Suprapubic skin (tissue), 4 donors: ENCODE measurements at regions not wholly inside any gene's neighbourhood (a gene's known extent, or its start where the extent isn't known, plus 50 kb on each side); places are given as distances from the start of the nearest gene placed in this dataset.

Source experiments
- DNase-seq, 2 donors: peaks; one replicate each; pipeline ENCODE4 v3.0.0-alpha.2; 2019; ENCODE audit warnings: low spot score in 2 of 2
- H3K27ac ChIP-seq: fragments of 200-600 bp; sonication (generic); one replicate; pipeline ENCODE4 v1.5.1; 2019
- H3K27me3 ChIP-seq: fragments of 200-600 bp; sonication (generic); one replicate; pipeline ENCODE4 v1.5.1; 2019
- H3K36me3 ChIP-seq: fragments of 200-600 bp; sonication (generic); one replicate; pipeline ENCODE4 v1.5.1; 2019
- H3K4me1 ChIP-seq: fragments of 200-600 bp; sonication (generic); one replicate; pipeline ENCODE4 v1.5.1; 2019
- H3K4me3 ChIP-seq: fragments of 200-600 bp; sonication (generic); one replicate; pipeline ENCODE4 v1.5.1; 2019; ENCODE audit warnings: mild to moderate bottlenecking
- H3K9me3 ChIP-seq: fragments of 200-600 bp; sonication (generic); one replicate; pipeline ENCODE4 v1.5.1; 2019
- EP300 ChIP-seq: sonication (generic); formaldehyde crosslinking; IDR thresholded peaks from one replicate; pipeline ENCODE4 v1.6.1; 2017; ENCODE audit warnings: antibody characterized with exemption
- POLR2A ChIP-seq, 2 donors: fragments of 450-650 bp; IDR thresholded peaks; one replicate each; pipeline ENCODE4 v1.6.1; 2017; ENCODE audit warnings: antibody characterized with exemption in 2 of 2, mild to moderate bottlenecking in 2 of 2, moderate library complexity in 2 of 2
- POLR2AphosphoS5 ChIP-seq, 3 donors: sonication (generic); formaldehyde crosslinking; IDR thresholded peaks; one replicate each; pipeline ENCODE4 v1.6.1; 2017; ENCODE audit warnings: antibody characterized with exemption in 3 of 3
- WGBS: methylation state at CpG from one replicate; pipeline ENCODE4 v1.1.5; 2018; 5-methylcytosine and 5-hydroxymethylcytosine counted together
- TF ChIP-seq, protein P1 (sequence below), 2 donors: fragments of 200-600 bp in 1 of 2; fragments of 450-650 bp in 1 of 2; sonication (generic) in 1 of 2; IDR thresholded peaks; one replicate each; pipeline ENCODE4 v1.5.1; 2016 to 2019; ENCODE audit warnings: antibody characterized with exemption in 2 of 2, mild to moderate bottlenecking in 1 of 2, moderate library complexity in 1 of 2

DNA sequence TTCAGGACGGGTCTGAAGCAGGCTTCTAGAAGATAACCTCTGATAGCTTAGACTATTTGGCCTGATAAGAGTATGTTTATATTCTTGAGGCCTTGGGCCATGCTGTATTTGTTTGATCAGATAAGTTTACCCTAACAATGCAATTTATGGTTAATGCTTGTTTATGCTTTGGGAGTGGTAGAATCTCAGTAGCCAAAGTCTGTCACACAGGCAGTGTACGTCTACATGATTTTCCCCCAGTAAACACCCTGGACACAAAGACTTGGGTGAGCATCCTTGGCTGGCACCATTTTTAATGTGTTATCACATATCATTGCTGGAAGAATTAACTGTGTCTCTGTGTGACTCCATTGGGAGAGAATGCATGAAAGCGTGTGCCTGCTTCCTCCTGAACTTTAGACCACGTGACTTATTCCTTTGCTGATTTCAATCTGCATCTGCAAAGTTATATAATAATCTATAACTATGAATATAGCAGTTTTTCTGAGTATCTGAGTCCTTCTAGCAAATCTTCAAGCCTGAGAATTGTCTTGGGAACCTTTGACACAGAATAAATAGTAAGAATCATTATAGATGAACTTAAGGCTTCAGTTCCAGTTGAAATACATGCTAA lies 172.4 kb downstream of the CASP12 start:
- no peak for DNase-seq
- Histone ChIP-seq H3K9me3 (no peaks in the 10 kb centered on the region), H3K4me1 (no peaks in the 10 kb centered on the region), H3K36me3 (no peaks in the 10 kb centered on the region), H3K4me3 (no peak overlapping the region), H3K27me3 (no peaks in the 10 kb centered on the region), H3K27ac (no peak overlapping the region)
- TF ChIP-seq POLR2AphosphoS5 (IDR thresholded peaks at IDR 0.05): no peak
- 57% methylated on average over 4 of the region's 4 CpGs for WGBS

DNA sequence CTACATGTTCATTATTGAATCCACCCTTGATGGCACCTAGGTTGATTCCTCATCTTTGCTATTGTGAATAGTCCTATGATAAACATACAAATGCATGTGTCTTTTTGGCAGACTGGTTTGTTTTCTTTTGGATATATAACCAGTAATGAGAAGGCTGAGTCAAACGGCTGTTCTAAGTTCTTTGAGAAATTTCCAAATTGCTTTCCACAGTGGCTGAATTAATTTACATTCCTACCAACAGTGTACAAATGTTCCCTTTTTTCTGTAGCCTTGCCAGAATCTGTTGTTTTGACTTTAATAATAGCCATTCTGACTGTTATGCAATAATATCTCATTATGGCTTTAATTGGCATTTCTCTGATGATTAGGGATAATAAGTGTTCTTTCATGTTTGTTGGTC lies 184.9 kb downstream of the CASP12 start:
- DNase-seq: no peak
- H3K36me3 ChIP-seq: no peaks in the 10 kb centered on the region
- no peak overlapping the region for H3K27ac ChIP-seq
- H3K4me3 ChIP-seq: no peak overlapping the region
- 19% methylated on average over 1 of the region's 1 CpG for WGBS
- H3K4me1 ChIP-seq: no peaks in the 10 kb centered on the region
- H3K27me3 ChIP-seq: no peaks in the 10 kb centered on the region
- H3K9me3 ChIP-seq: no peaks in the 10 kb centered on the region
- TF ChIP-seq, protein P1, sequence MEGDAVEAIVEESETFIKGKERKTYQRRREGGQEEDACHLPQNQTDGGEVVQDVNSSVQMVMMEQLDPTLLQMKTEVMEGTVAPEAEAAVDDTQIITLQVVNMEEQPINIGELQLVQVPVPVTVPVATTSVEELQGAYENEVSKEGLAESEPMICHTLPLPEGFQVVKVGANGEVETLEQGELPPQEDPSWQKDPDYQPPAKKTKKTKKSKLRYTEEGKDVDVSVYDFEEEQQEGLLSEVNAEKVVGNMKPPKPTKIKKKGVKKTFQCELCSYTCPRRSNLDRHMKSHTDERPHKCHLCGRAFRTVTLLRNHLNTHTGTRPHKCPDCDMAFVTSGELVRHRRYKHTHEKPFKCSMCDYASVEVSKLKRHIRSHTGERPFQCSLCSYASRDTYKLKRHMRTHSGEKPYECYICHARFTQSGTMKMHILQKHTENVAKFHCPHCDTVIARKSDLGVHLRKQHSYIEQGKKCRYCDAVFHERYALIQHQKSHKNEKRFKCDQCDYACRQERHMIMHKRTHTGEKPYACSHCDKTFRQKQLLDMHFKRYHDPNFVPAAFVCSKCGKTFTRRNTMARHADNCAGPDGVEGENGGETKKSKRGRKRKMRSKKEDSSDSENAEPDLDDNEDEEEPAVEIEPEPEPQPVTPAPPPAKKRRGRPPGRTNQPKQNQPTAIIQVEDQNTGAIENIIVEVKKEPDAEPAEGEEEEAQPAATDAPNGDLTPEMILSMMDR (IDR thresholded peaks at IDR 0.05): no peak
- TF ChIP-seq EP300: no peak

- no peaks in the 10 kb centered on the region for H3K9me3 ChIP-seq
- no peaks in the 10 kb centered on the region for H3K36me3 ChIP-seq
- no peaks in the 10 kb centered on the region for H3K27me3 ChIP-seq
- WGBS: 69% methylated on average over 4 of the region's 4 CpGs
- DNase-seq: no peak
- no peak overlapping the region for H3K27ac ChIP-seq
- H3K4me1 ChIP-seq: no peaks in the 10 kb centered on the region
- TF ChIP-seq POLR2A (IDR thresholded peaks at IDR 0.05) (no peak), EP300 (no peak), POLR2AphosphoS5 (IDR thresholded peaks at IDR 0.05) (no peak)
- TF ChIP-seq, protein P1 (IDR thresholded peaks at IDR 0.05): no peak
- no peak overlapping the region for H3K4me3 ChIP-seq
These were observed 192.6 kb downstream of the CASP12 start for GRCh38 chr11:104705490-104706190.

GRCh38 chr11:104704888-104705287 lies 193.4 kb downstream of the CASP12 start:
- DNase-seq: no peak
- TF ChIP-seq, protein P1 (IDR thresholded peaks at IDR 0.05): no peak
- TF ChIP-seq EP300 (no peak), POLR2A (IDR thresholded peaks at IDR 0.05) (no peak), POLR2AphosphoS5 (IDR thresholded peaks at IDR 0.05) (no peak)
- WGBS: 88% methylated on average over 1 of the region's 1 CpG
- Histone ChIP-seq H3K9me3 (no peaks in the 10 kb centered on the region), H3K4me3 (no peak overlapping the region), H3K36me3 (no peaks in the 10 kb centered on the region), H3K27ac (no peak overlapping the region), H3K4me1 (no peaks in the 10 kb centered on the region), H3K27me3 (no peaks in the 10 kb centered on the region)

- H3K27ac ChIP-seq: no peak overlapping the region
- no peak for DNase-seq
- 94% methylated on average over 2 of the region's 2 CpGs for WGBS
These were observed 194.0 kb downstream of the CASP12 start for GRCh38 chr11:104704146-104704830.

DNA sequence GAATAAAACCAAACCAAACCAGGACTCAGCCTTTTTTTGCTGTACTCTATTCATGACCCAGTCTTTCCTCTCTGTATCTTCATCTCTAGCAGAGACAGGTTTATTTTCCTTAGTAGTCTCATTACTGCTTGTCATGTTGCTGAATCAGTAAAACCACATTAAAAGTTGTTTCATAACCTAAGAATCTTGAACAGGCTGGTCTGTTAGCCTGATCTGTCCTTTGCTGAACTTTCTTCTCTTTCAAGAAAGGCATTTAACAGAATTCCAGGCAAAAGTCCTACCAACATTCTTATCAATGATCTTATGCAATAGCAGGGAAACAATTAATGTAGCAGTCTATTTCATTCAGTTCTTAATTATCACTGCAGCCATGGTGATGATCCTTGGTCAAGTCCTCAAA lies 197.7 kb downstream of the CASP12 start:
- no peak for TF ChIP-seq POLR2A (IDR thresholded peaks at IDR 0.05)
- no peak for TF ChIP-seq POLR2AphosphoS5 (IDR thresholded peaks at IDR 0.05)
- no peak for TF ChIP-seq EP300
- TF ChIP-seq, protein P1 (IDR thresholded peaks at IDR 0.05): no peak
- H3K4me3 ChIP-seq: no peak overlapping the region
- no peaks in the 10 kb centered on the region for H3K4me1 ChIP-seq
- no peaks in the 10 kb centered on the region for H3K27me3 ChIP-seq
- H3K9me3 ChIP-seq: no peaks in the 10 kb centered on the region
- no peaks in the 10 kb centered on the region for H3K36me3 ChIP-seq
- no peak overlapping the region for H3K27ac ChIP-seq
- DNase-seq: no peak

More at GRCh38 chr11:104704146-104704830, 194.0 kb downstream of the CASP12 start:
- TF ChIP-seq POLR2A (IDR thresholded peaks at IDR 0.05) (no peak), EP300 (no peak)
- H3K9me3 ChIP-seq: no peaks in the 10 kb centered on the region
- H3K36me3 ChIP-seq: no peaks in the 10 kb centered on the region
- no peaks in the 10 kb centered on the region for H3K4me1 ChIP-seq
- no peaks in the 10 kb centered on the region for H3K27me3 ChIP-seq
- no peak overlapping the region for H3K4me3 ChIP-seq
